ENCODE measurements at regions not wholly inside any gene's neighbourhood (a gene's known extent, or its start where the extent isn't known, plus 50 kb on each side); places are given as distances from the start of the nearest gene placed in this dataset.

DNA sequence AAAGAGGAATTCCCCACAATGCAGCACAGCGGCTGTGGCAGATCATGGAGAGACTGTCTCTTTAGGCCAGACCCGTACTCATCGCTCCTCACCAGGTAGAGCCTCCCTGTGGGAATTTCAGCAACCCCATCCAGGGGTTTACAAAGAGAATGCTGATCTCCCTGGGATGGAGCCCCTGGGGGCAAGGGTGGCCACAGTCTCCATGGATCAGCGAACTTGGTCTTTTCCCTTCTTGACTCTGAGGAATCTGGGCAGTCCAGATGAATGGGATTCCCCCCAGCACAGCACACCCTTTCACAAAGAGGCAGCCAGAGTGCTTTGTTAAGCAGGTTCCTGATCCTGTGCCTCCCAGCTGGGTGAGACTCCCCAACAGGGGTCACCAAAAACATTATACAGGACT lies 108.7 kb upstream of the RGMB start:
- TF ChIP-seq CTCF (IDR thresholded peaks at IDR 0.05) (no peak), POLR2A (IDR thresholded peaks at IDR 0.05) (no peak)

Measured in uterus (tissue), 2 donors.